ENCODE measurements at regions not wholly inside any gene's neighbourhood (a gene's known extent, or its start where the extent isn't known, plus 50 kb on each side); places are given as distances from the start of the nearest gene placed in this dataset.

DNA sequence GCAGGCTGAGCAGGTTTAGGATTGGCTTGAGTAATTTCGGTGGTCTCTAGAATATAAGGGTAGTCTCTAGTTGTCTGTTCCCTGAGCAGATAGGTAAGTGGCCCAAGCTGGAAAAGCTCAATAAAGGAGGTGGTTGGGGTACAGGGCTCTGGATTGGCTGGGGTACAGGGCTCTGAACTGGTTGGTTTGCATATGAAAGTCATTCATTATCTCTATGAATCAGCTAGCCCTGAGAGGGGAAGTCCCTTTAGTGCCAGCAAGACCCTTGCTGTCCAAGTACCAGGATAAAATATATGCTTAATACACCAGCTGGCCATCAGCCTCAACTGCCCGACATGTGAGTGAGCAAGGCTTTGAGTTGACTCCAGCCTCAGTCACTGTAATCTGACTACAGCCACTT lies 93.0 kb downstream of the ZBTB18 start:
- 89 to 100% methylated on average over 2 of the region's 2 CpGs for WGBS, 2 donors
- Histone ChIP-seq H3K9me3 (no peaks in the 10 kb centered on the region), H3K4me3 (no peak overlapping the region), H3K36me3 (no peaks in the 10 kb centered on the region), H3K27me3 (no peaks in the 10 kb centered on the region), H3K4me1 (no peaks in the 10 kb centered on the region), H3K27ac (no peak overlapping the region)
- ATAC-seq (ENCODE audit: low FRiP score in 2 of 2) (no peak), DNase-seq (no peak)
- TF ChIP-seq CTCF (IDR thresholded peaks at IDR 0.05) (no peak), EP300 (IDR thresholded peaks at IDR 0.05) (no peak), POLR2AphosphoS5 (IDR thresholded peaks at IDR 0.05) (no peak), POLR2A (IDR thresholded peaks at IDR 0.05) (no peak)

DNA sequence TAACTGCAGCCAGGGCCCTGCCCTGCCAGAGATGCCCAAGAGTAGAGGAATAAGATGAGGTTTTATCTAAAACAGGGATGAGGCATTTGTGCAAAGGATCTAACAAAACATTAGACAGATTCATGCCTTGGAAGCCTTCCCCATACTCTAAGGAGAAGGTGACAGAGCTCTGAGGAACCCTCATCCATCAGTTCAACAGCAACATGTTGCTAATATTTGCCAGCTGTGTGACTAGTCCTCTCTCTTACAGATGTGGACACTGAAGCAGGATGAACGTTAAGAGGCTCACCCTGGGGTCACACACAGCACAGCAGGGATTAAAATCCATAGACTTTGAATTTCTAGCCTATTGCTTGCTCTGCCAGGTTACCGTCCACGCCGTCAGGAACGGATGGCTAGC lies 99.0 kb downstream of the ZBTB18 start:
- no peaks in the 10 kb centered on the region for H3K36me3 ChIP-seq
- DNase-seq (no peak), ATAC-seq (ENCODE audit: low FRiP score in 2 of 2) (no peak)
- H3K9me3 ChIP-seq, result no peaks in the 10 kb centered on the region
- 75 to 78% methylated on average over 5 of the region's 5 CpGs for WGBS, 2 donors
- H3K4me1 ChIP-seq, result no peaks in the 10 kb centered on the region
- no peak overlapping the region for H3K27ac ChIP-seq
- no peak overlapping the region for H3K4me3 ChIP-seq
- no peaks in the 10 kb centered on the region for H3K27me3 ChIP-seq
- no peak for TF ChIP-seq POLR2AphosphoS5 (IDR thresholded peaks at IDR 0.05)
- TF ChIP-seq EP300 (IDR thresholded peaks at IDR 0.05), result no peak

DNA sequence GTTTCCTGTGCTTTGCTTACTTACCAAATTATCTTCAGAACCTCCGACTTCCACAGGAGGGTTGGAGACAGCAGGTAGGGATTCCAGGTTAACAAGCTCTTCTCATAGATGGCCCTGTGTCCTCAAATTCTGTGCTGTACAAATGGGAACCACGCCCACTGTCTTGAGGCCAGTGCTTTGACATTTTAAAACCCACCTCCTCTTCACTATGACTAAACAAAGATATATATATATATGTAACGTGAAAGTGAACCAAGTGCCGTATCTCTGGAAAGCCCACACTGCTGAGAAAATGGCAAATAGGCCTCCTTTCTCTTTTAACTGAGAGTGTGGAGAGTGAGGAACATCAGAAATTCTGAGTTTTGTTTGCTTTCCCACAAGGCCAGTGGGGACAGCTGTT lies 99.6 kb downstream of the ZBTB18 start:
- ATAC-seq (ENCODE audit: low FRiP score in 2 of 2) (no peak), DNase-seq (no peak)
- H3K36me3 ChIP-seq, result no peaks in the 10 kb centered on the region
- no peaks in the 10 kb centered on the region for H3K9me3 ChIP-seq
- no peak overlapping the region for H3K27ac ChIP-seq
- 74 to 82% methylated on average over 4 of the region's 4 CpGs for WGBS, 2 donors
- no peaks in the 10 kb centered on the region for H3K4me1 ChIP-seq
- no peak overlapping the region for H3K4me3 ChIP-seq
- no peaks in the 10 kb centered on the region for H3K27me3 ChIP-seq
- TF ChIP-seq CTCF (IDR thresholded peaks at IDR 0.05) (no peak), POLR2A (IDR thresholded peaks at IDR 0.05) (no peak), EP300 (IDR thresholded peaks at IDR 0.05) (no peak), POLR2AphosphoS5 (IDR thresholded peaks at IDR 0.05) (no peak)

DNA sequence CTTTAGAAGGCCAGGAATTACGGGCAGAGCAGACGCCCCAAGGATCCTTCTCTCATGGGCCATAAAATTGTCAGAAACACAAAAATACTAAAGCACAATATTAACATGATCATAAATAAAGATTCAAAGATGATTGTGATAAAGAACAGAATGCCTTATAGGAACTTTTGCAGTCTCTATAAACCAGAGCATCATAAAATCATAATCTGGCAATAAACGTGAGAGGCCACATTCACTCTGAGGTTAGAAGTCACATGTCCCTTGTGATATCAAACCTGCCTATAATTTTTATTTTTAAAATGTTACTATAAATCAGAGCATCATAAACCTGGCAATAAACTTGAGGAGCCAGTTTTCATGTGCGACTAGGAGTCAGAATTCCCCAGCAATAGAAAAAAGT lies 100.5 kb downstream of the ZBTB18 start:
- no peak for ATAC-seq (ENCODE audit: low FRiP score in 2 of 2)
- Histone ChIP-seq H3K36me3 (no peaks in the 10 kb centered on the region), H3K27me3 (no peaks in the 10 kb centered on the region), H3K9me3 (no peaks in the 10 kb centered on the region), H3K4me3 (no peak overlapping the region), H3K4me1 (no peaks in the 10 kb centered on the region), H3K27ac (no peak overlapping the region)
- 71 to 82% methylated on average over 4 of the region's 4 CpGs for WGBS, 2 donors
- no peak for DNase-seq
- no peak for TF ChIP-seq EP300 (IDR thresholded peaks at IDR 0.05)
- no peak for TF ChIP-seq POLR2AphosphoS5 (IDR thresholded peaks at IDR 0.05)
- TF ChIP-seq CTCF (IDR thresholded peaks at IDR 0.05), result no peak
- no peak for TF ChIP-seq POLR2A (IDR thresholded peaks at IDR 0.05)

- Histone ChIP-seq H3K4me3 (no peak overlapping the region), H3K9me3 (no peaks in the 10 kb centered on the region), H3K27ac (no peak overlapping the region), H3K27me3 (no peaks in the 10 kb centered on the region), H3K4me1 (no peaks in the 10 kb centered on the region), H3K36me3 (no peaks in the 10 kb centered on the region)
- no peak for DNase-seq
- WGBS, 2 donors, result 51 to 65% methylated on average over 5 of the region's 5 CpGs
- no peak for ATAC-seq (ENCODE audit: low FRiP score in 2 of 2)
- no peak for TF ChIP-seq POLR2AphosphoS5 (IDR thresholded peaks at IDR 0.05)
- no peak for TF ChIP-seq CTCF (IDR thresholded peaks at IDR 0.05)
- TF ChIP-seq EP300 (IDR thresholded peaks at IDR 0.05), result no peak
- no peak for TF ChIP-seq POLR2A (IDR thresholded peaks at IDR 0.05)
These were observed 103.4 kb downstream of the ZBTB18 start for GRCh38 chr1:244154508-244154871.

Measured in upper lobe of left lung (tissue), 6 donors.